ENCODE measurements at regions not wholly inside any gene's neighbourhood (a gene's known extent, or its start where the extent isn't known, plus 50 kb on each side); places are given as distances from the start of the nearest gene placed in this dataset.

- DNase-seq (ENCODE audit: low read depth) = no peak
Observed at GRCh38 chr16:65668064-65668595, 546.3 kb upstream of the CDH11 start.

DNA sequence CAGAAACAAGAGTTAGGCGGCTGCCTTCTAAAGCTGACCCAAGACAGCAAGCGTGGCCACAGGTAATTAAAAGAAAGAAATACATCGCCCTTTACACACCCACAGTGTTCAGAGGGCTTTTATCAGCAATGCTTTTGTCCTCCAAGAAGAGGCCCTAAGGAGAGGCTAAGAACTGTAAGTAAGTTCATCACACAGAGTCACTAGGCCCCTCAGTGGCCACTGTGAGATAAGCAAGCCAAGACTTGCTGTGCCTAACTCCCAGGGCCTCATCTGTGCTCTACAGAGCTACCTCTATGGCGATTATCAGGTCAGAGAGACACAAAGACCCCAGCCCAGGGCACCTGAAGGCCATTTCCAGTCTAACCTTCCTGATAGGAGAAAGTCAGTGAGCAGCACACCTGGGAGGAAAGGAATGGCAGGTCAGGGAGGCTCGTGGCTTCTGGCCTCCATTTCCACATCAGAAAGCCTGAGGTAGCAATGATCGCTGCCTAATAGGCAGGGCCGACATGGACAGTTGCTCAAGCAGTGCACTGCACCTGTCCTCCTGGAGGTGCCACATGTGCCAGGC lies 545.2 kb upstream of the CDH11 start:
- peak; percentile 29 for DNase-seq (ENCODE audit: low read depth)

GRCh38 chr16:65666132-65666941 lies 544.5 kb upstream of the CDH11 start:
- no peak for DNase-seq (ENCODE audit: low read depth)

GRCh38 chr16:65665586-65665985 lies 543.7 kb upstream of the CDH11 start:
- DNase-seq (ENCODE audit: low read depth) = no peak

DNA sequence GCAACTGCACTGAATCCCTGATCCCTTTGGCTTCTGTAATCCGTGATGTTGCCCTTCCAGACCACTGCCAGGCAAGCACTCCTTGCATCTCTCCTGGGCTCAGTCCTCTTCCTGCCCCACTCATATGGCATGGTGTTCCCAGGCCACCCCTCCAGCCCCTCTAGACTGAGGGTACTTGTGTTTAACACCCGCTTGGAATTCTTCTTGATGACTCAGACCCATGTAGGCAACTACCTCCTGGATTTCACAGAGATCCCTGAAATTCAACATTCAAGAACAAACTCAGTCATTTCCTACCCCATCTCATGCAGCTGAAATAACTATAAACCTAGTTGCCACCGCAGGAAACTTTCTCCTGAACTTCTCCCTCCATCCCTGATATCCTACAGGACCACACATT lies 541.9 kb upstream of the CDH11 start:
- no peak for DNase-seq (ENCODE audit: low read depth)

DNA sequence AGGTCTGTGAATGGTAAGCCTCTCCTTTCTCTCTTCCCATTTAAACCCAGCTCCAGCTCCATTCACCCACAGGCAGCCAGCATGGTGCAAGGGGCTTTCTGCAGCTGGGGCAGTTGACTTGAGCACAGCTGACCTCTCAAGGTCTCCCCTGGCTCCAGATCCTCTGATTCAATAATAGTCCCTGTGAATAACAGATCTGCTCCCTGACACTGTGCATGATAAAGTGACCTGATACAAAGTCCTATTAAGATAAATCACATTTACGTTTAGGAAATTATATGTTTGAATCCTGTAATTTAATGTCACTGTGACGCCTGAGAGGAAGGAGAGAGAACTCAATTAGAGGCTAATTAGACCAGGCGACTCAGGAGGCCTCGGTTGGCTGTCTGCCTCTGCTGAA lies 540.4 kb upstream of the CDH11 start:
- DNase-seq (ENCODE audit: low read depth) = no peak

DNA sequence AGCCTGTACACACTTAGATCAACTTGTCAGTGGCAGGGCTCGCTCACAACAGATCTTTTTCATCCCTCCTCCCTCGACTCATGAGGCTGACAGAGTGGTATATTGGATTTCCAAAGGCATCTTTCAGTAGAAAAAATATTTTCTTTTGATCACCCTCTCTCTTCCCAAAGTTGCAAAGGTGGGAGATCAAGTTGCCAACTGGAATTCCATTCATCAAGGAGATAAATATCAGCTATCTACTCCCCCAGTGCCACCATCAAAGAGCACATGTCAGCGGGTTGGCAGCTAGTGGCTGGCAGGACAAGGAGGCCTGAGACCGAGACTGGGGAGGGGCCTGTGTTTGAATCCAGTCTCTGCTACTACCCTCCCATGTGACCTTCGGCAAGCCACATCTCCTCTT lies 539.7 kb upstream of the CDH11 start:
- no peak for DNase-seq (ENCODE audit: low read depth)

DNA sequence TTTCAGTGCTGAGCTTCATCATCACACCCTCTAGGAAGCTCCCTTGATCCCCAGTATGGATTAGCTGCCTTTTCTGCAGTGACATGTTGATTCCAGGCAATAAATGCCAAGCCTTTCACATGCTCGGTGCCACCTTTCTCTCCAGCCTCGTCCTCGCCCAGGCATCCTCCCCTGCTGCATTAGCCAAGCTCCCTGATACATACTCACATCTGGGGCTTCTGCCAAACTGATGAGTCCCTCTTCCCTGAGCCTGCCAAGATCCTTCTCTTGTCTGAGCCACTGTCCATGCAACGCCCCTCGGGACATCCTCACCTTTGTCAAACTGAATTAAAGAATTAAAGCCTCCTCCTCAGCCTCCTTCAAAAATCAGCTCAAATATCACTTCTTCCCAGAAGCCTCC lies 538.5 kb upstream of the CDH11 start:
- DNase-seq (ENCODE audit: low read depth) = peak; percentile 40

DNA sequence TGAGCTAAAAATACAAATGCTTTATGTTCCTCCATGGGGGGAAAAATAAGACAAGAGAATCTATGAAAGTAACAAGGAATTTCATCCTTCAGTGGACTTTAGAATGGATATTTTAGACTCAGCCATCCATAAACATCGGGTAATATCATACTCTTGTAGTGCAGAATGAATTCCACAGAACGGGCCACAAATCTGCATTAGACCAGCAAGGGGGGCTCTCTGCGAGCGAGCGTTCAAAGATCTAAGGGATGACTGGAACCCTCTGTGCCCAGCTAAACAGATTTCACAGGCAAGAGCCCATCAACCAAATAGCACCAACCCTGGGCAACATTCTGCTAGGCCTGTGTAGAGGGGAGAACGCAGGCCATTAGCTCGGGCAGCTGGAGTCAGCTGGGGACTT lies 537.9 kb upstream of the CDH11 start:
- no peak for DNase-seq (ENCODE audit: low read depth)

- peak; percentile 6 for DNase-seq (ENCODE audit: low read depth)
Observed at GRCh38 chr16:65658787-65659220, 536.9 kb upstream of the CDH11 start.

DNA sequence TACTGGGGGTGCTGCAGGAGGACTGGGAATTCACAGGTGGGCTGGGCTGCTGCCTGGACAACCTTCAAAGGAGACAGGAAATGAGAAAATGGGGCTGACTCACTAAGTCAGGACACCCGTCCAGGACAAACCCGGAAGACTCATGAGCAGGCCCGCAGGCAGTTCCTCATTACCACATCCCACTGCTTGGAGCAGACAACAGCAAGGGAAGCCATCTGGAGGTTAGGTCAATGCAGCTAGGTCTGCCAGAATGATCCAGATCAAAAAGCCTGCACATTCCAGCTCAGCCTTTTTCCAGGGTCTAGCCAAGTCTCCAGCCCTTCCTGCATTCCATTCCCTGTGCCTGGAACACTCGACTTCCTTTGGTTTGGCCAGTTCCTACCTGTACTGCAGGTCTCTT lies 536.5 kb upstream of the CDH11 start:
- peak; percentile 53 for DNase-seq (ENCODE audit: low read depth)

GRCh38 chr16:65657556-65657955 lies 535.7 kb upstream of the CDH11 start:
- DNase-seq (ENCODE audit: low read depth) = no peak

GRCh38 chr16:65657071-65657494 lies 535.2 kb upstream of the CDH11 start:
- DNase-seq (ENCODE audit: low read depth) = no peak

DNA sequence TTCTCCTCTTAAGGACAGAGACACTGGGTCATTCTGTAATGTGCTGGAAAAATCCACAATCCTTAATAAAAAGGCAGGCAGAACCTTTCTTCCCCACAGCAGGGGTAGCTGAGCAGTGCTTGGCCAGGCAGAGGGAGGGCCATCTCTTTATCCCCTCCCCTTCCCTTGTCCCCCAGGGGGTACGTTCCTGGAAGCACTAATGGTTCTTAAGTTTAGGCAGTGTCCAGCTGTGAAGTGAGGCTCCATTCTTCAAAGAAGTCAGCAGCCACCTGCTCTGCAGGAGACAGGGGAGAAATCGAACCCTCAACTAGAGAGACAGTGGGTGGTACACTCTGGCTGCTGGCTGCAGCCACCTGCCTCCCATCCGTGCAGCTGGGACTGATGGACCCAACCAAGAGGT lies 533.9 kb upstream of the CDH11 start:
- DNase-seq (ENCODE audit: low read depth) = no peak

GRCh38 chr16:65648101-65648500 lies 526.2 kb upstream of the CDH11 start:
- DNase-seq (ENCODE audit: low read depth) = no peak

- no peak for DNase-seq (ENCODE audit: low read depth)
Observed at GRCh38 chr16:65644821-65645220, 523.0 kb upstream of the CDH11 start.

GRCh38 chr16:65641762-65642289 lies 520.0 kb upstream of the CDH11 start:
- no peak for DNase-seq (ENCODE audit: low read depth)

DNA sequence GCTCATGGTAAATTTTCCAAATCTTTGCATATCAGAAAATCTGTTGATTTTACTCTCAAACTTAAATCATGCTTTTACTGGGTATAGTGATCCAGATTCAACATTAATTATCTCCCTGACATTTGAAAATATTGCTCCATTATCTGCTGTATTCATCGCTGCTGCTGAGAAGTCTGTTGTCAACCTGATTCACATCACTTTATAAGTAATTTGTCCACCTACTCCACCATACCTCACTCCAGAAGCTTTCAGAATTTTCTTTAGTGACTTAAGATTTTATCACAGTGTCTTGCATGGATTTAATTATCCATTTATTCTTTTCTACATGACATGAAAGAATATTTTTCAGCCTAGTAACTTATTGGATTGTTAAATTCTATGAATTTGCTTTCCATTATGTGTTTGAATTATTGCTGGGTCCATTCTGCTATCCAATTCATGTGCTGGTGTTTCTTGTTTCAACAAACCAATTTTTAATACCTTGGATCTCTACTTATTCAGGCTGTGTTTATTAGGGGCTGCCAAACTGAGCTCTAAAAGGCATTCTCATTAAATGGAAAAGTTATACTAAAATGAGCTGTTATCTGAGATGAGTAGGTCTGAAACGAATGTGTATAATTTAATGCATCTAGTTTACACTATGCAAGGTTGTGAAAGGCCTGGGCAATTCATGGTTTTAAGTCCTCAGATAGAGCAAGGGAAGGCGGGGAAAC lies 519.3 kb upstream of the CDH11 start:
- no peak for DNase-seq (ENCODE audit: low read depth)

GRCh38 chr16:65634833-65635232 lies 513.0 kb upstream of the CDH11 start:
- DNase-seq (ENCODE audit: low read depth) = no peak

DNA sequence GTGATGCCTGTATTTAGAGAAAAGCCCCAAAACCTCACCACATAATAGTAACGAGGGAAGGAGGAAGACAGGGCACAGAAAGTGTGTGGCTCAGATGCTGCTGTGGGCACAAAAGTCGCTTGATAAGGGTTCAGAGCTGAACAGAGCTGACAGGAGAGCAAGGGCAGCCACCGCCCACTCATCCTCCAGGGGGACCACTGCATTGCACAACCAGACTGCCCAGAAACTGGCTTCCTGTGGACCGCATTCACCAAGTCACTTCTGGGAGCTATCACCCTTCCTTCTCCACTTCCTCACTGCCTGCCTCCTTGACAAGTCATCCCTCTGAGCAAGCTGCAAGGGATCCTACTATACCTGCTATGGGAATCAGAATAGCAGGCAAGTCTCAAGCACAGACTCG lies 512.4 kb upstream of the CDH11 start:
- DNase-seq (ENCODE audit: low read depth) = no peak

DNA sequence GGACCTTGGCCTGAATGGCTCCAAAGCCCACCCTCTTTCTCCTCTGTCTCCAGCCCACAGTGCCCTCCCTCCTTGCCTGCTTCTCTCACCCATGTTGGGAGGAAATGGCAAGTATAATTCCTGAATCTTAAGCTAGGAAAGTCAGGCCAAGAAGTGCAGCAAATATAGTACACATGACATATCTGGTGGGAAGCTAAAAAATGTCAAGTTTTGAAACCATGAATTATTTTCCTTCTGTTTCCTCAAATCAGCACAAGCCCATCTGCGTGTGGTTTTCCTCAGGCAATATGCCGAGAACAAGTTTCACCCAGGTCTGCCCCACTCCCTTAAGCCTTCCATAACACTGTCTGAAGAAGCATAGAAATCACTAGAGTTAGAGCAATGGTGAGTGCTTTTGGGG lies 502.8 kb upstream of the CDH11 start:
- peak; percentile 58 for DNase-seq (ENCODE audit: low read depth)

GRCh38 chr16:65624229-65624628 lies 502.4 kb upstream of the CDH11 start:
- no peak for DNase-seq (ENCODE audit: low read depth)

- no peak for DNase-seq (ENCODE audit: low read depth)
Observed at GRCh38 chr16:65622871-65623270, 501.0 kb upstream of the CDH11 start.

Data from fibroblast of gingiva (primary cell).